ENCODE measurements at regions not wholly inside any gene's neighbourhood (a gene's known extent, or its start where the extent isn't known, plus 50 kb on each side); places are given as distances from the start of the nearest gene placed in this dataset.

GRCh38 chr15:47371939-47372338 lies 345.4 kb upstream of the SEMA6D start:
- DNase-seq (ENCODE audit: low spot score): no peak

- no peak for DNase-seq (ENCODE audit: low spot score)
Measured at GRCh38 chr15:47374222-47374621, 343.1 kb upstream of the SEMA6D start.

GRCh38 chr15:47376190-47376589 lies 341.1 kb upstream of the SEMA6D start:
- DNase-seq (ENCODE audit: low spot score): no peak

- no peak for DNase-seq (ENCODE audit: low spot score)
Measured at GRCh38 chr15:47377465-47377864, 339.8 kb upstream of the SEMA6D start.

- DNase-seq (ENCODE audit: low spot score): no peak
Measured at GRCh38 chr15:47378527-47378926, 338.8 kb upstream of the SEMA6D start.

- no peak for DNase-seq (ENCODE audit: low spot score)
Measured at GRCh38 chr15:47383102-47383501, 334.2 kb upstream of the SEMA6D start.

GRCh38 chr15:47383801-47384200 lies 333.5 kb upstream of the SEMA6D start:
- DNase-seq (ENCODE audit: low spot score): no peak

GRCh38 chr15:47384341-47384740 lies 333.0 kb upstream of the SEMA6D start:
- no peak for DNase-seq (ENCODE audit: low spot score)

- DNase-seq (ENCODE audit: low spot score): no peak
Measured at GRCh38 chr15:47384776-47385175, 332.5 kb upstream of the SEMA6D start.

- DNase-seq (ENCODE audit: low spot score): no peak
Measured at GRCh38 chr15:47386459-47386858, 330.8 kb upstream of the SEMA6D start.

GRCh38 chr15:47388299-47388698 lies 329.0 kb upstream of the SEMA6D start:
- no peak for DNase-seq (ENCODE audit: low spot score)

GRCh38 chr15:47390208-47390765 lies 327.0 kb upstream of the SEMA6D start:
- no peak for DNase-seq (ENCODE audit: low spot score)

- no peak for DNase-seq (ENCODE audit: low spot score)
Measured at GRCh38 chr15:47394286-47394809, 323.0 kb upstream of the SEMA6D start.

- no peak for DNase-seq (ENCODE audit: low spot score)
Measured at GRCh38 chr15:47395076-47395475, 322.2 kb upstream of the SEMA6D start.

- DNase-seq (ENCODE audit: low spot score): no peak
Measured at GRCh38 chr15:47397655-47398054, 319.6 kb upstream of the SEMA6D start.

- no peak for DNase-seq (ENCODE audit: low spot score)
Measured at GRCh38 chr15:47398132-47398531, 319.2 kb upstream of the SEMA6D start.

GRCh38 chr15:47398594-47398993 lies 318.7 kb upstream of the SEMA6D start:
- DNase-seq (ENCODE audit: low spot score): no peak

GRCh38 chr15:47399100-47399499 lies 318.2 kb upstream of the SEMA6D start:
- DNase-seq (ENCODE audit: low spot score): no peak

- no peak for DNase-seq (ENCODE audit: low spot score)
Measured at GRCh38 chr15:47400603-47401002, 316.7 kb upstream of the SEMA6D start.

- DNase-seq (ENCODE audit: low spot score): no peak
Measured at GRCh38 chr15:47401427-47401826, 315.9 kb upstream of the SEMA6D start.

GRCh38 chr15:47402829-47403228 lies 314.5 kb upstream of the SEMA6D start:
- no peak for DNase-seq (ENCODE audit: low spot score)

- no peak for DNase-seq (ENCODE audit: low spot score)
Measured at GRCh38 chr15:47404877-47405276, 312.4 kb upstream of the SEMA6D start.

GRCh38 chr15:47405365-47406162 lies 311.7 kb upstream of the SEMA6D start:
- no peak for DNase-seq (ENCODE audit: low spot score)

GRCh38 chr15:47407692-47408091 lies 309.6 kb upstream of the SEMA6D start:
- DNase-seq (ENCODE audit: low spot score): no peak

Measured in LoVo (cell line).